Erythroblast (primary cell): ENCODE measurements at regions not wholly inside any gene's neighbourhood (a gene's known extent, or its start where the extent isn't known, plus 50 kb on each side); places are given as distances from the start of the nearest gene placed in this dataset.

Source experiments
- GATA1 ChIP-seq: IDR thresholded peaks from 2 replicates; pipeline ENCODE4 v1.6.1; 2011; ENCODE audit warnings: low read depth, mild to moderate bottlenecking, control low read depth, low read length, moderate library complexity
- POLR2A ChIP-seq: IDR thresholded peaks from 2 replicates; pipeline ENCODE4 v1.6.1; 2011; ENCODE audit warnings: mild to moderate bottlenecking, low read length

DNA sequence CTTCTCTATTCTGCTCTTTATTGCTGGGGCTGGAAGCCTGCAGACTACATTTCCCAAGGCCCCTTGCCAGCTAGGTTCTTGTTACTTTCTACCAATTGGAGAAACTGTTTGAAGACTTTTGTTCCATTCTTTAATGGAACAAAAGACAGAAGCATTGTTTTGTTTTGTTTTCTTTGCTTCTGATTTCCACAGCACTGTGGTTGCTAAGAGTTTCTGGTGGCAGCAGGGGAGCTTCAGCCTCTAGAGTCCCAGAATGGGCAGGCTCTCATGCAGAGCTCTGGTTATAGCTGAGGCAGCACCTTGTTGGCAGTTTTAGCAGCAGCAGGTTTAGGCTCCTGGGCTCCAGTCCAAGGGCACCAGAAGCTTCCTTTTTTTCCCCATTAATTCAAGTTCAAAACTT is 234.3 kb downstream of the ETAA1 start:
- TF ChIP-seq POLR2A (no peak), GATA1 (no peak)
